Ishikawa (cell line): ENCODE measurements at regions not wholly inside any gene's neighbourhood (a gene's known extent, or its start where the extent isn't known, plus 50 kb on each side); places are given as distances from the start of the nearest gene placed in this dataset.

ENCODE experiments used
- CEBPB ChIP-seq: IDR thresholded peaks from 2 replicates; pipeline ENCODE4 v1.6.1; 2012
- CREB1 ChIP-seq: IDR thresholded peaks from 2 replicates; pipeline ENCODE4 v1.6.1; 2012; ENCODE audit warnings: low read depth
- EGR1 ChIP-seq: IDR thresholded peaks from 2 replicates; pipeline ENCODE4 v1.6.1; 2012
- EP300 ChIP-seq: IDR thresholded peaks from 2 replicates; pipeline ENCODE4 v1.6.1; 2012; ENCODE audit warnings: borderline replicate concordance
- FOXM1 ChIP-seq: IDR thresholded peaks from 2 replicates; pipeline ENCODE4 v1.6.1; 2012; ENCODE audit warnings: low read depth, borderline replicate concordance
- MAX ChIP-seq: IDR thresholded peaks from 2 replicates; pipeline ENCODE4 v1.6.1; 2012
- NFIC ChIP-seq: IDR thresholded peaks from 2 replicates; pipeline ENCODE4 v1.6.1; 2012
- RAD21 ChIP-seq: IDR thresholded peaks from 2 replicates; pipeline ENCODE4 v1.6.1; 2012; ENCODE audit warnings: low read depth
- REST ChIP-seq: IDR thresholded peaks from 2 replicates; pipeline ENCODE4 v1.6.1; 2012; ENCODE audit warnings: low read depth, mild to moderate bottlenecking
- TAF1 ChIP-seq: IDR thresholded peaks from 2 replicates; pipeline ENCODE4 v1.6.1; 2012; ENCODE audit warnings: low read depth, mild to moderate bottlenecking
- TCF12 ChIP-seq: IDR thresholded peaks from 2 replicates; pipeline ENCODE4 v1.6.1; 2012; ENCODE audit warnings: low read depth
- TEAD4 ChIP-seq: IDR thresholded peaks from 2 replicates; pipeline ENCODE4 v1.6.1; 2012
- USF1 ChIP-seq: IDR thresholded peaks from 2 replicates; pipeline ENCODE4 v1.6.1; 2012
- YY1 ChIP-seq: IDR thresholded peaks from 2 replicates; pipeline ENCODE4 v1.6.1; 2012; ENCODE audit warnings: low read depth
- ZBTB7A ChIP-seq: IDR thresholded peaks from 2 replicates; pipeline ENCODE4 v1.6.1; 2012; ENCODE audit warnings: low read depth

- TF ChIP-seq YY1 (no peak), FOXM1 (no peak), RAD21 (no peak), USF1 (no peak), TEAD4 (no peak), NFIC (no peak), REST (no peak), ZBTB7A (no peak), TAF1 (no peak), MAX (no peak), CREB1 (no peak), EP300 (no peak)
These were observed 221.9 kb upstream of the TOPAZ1 start for GRCh38 chr3:44019736-44020135.

- TF ChIP-seq TEAD4 (no peak), YY1 (no peak), NFIC (no peak), EP300 (no peak), FOXM1 (no peak), TAF1 (no peak), USF1 (no peak), CEBPB (no peak), CREB1 (no peak), ZBTB7A (no peak), REST (no peak), TCF12 (no peak), EGR1 (no peak), RAD21 (no peak), MAX (no peak)
These were observed 221.5 kb upstream of the TOPAZ1 start for GRCh38 chr3:44020143-44020542.

GRCh38 chr3:44021651-44022594 is 219.8 kb upstream of the TOPAZ1 start:
- TF ChIP-seq REST (no peak), FOXM1 (no peak), ZBTB7A (no peak), EP300 (no peak), NFIC (no peak), USF1 (no peak), TEAD4 (no peak), CREB1 (no peak), MAX (no peak), YY1 (no peak), EGR1 (no peak), TCF12 (no peak), TAF1 (no peak), RAD21 (no peak), CEBPB (no peak)
